IMR-90 (cell line): ENCODE measurements at regions not wholly inside any gene's neighbourhood (a gene's known extent, or its start where the extent isn't known, plus 50 kb on each side); places are given as distances from the start of the nearest gene placed in this dataset.

Experiments
- BHLHE40 ChIP-seq: fragments of 150-350 bp; IDR thresholded peaks from 2 replicates; pipeline ENCODE4 v1.6.1; 2016; ENCODE audit warnings: mild to moderate bottlenecking, low read depth, low read length
- CEBPB ChIP-seq: IDR thresholded peaks from 2 replicates; pipeline ENCODE4 v1.6.1; 2012; ENCODE audit warnings: low read depth, low read length, improper control_type of control experiment
- CTCF ChIP-seq: conservative IDR thresholded peaks from 2 replicates; pipeline ENCODE4 v1.5.1; 2012; ENCODE audit warnings: mild to moderate bottlenecking, low read depth, low read length, improper control_type of control experiment
- FOS ChIP-seq: fragments of 150-350 bp; IDR thresholded peaks from 2 replicates; pipeline ENCODE4 v1.6.1; 2016; ENCODE audit warnings: low read depth, low read length
- MAZ ChIP-seq: IDR thresholded peaks from 2 replicates; pipeline ENCODE4 v1.6.1; 2012; ENCODE audit warnings: low read depth, mild to moderate bottlenecking, low read length, improper control_type of control experiment, moderate library complexity, borderline replicate concordance
- MXI1 ChIP-seq: IDR thresholded peaks from 2 replicates; pipeline ENCODE4 v1.6.1; 2012; ENCODE audit warnings: low read depth, mild to moderate bottlenecking, low read length, moderate library complexity, borderline replicate concordance
- NFE2L2 ChIP-seq: fragments of 150-350 bp; IDR thresholded peaks from 2 replicates; pipeline ENCODE4 v1.6.1; 2016; ENCODE audit warnings: low read depth, mild to moderate bottlenecking, low read length
- POLR2A ChIP-seq: IDR thresholded peaks from 2 replicates; pipeline ENCODE4 v1.6.1; 2012; ENCODE audit warnings: mild to moderate bottlenecking, low read depth, low read length
- RCOR1 ChIP-seq: IDR thresholded peaks from 2 replicates; pipeline ENCODE4 v1.6.1; 2012; ENCODE audit warnings: mild to moderate bottlenecking, low read length, improper control_type of control experiment; ENCODE audit not compliant: insufficient replicate concordance
- RFX5 ChIP-seq: IDR thresholded peaks from 2 replicates; pipeline ENCODE4 v1.8.0; 2012; ENCODE audit warnings: low read depth, mild to moderate bottlenecking, low read length, moderate library complexity
- SMC3 ChIP-seq: fragments of 150-350 bp; IDR thresholded peaks from 2 replicates; pipeline ENCODE4 v1.6.1; 2016; ENCODE audit warnings: low read depth, mild to moderate bottlenecking, antibody characterized with exemption, low read length, moderate library complexity
- TF ChIP-seq, protein P1 (sequence below): fragments of 150-350 bp; IDR thresholded peaks from 2 replicates; pipeline ENCODE4 v1.6.1; 2017; ENCODE audit warnings: mild to moderate bottlenecking, antibody characterized with exemption, low read length, low read depth

- TF ChIP-seq CTCF (no peak), SMC3 (no peak), POLR2A (no peak), CEBPB (peak; percentile 77), MAZ (no peak), NFE2L2 (no peak), MXI1 (no peak), RFX5 (no peak), RCOR1 (no peak), FOS (no peak), BHLHE40 (no peak)
- TF ChIP-seq, protein P1, sequence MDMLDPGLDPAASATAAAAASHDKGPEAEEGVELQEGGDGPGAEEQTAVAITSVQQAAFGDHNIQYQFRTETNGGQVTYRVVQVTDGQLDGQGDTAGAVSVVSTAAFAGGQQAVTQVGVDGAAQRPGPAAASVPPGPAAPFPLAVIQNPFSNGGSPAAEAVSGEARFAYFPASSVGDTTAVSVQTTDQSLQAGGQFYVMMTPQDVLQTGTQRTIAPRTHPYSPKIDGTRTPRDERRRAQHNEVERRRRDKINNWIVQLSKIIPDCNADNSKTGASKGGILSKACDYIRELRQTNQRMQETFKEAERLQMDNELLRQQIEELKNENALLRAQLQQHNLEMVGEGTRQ, result no peak
These were observed 156.4 kb upstream of the CBLB start for GRCh38 chr3:106025151-106025722.
